IMR-90 (cell line): ENCODE measurements at regions not wholly inside any gene's neighbourhood (a gene's known extent, or its start where the extent isn't known, plus 50 kb on each side); places are given as distances from the start of the nearest gene placed in this dataset.
"Not testable (repeated sequence)": the region's sequence is repeated elsewhere in the genome, so short reads cannot be mapped to it uniquely, and the experiment has no call there.

Experiments used
- ATAC-seq: fragments of 200-7000 bp; cut with Tn5 transposase; 2 replicates; pipeline ENCODE4 v1.9.1; 2020; ENCODE audit warnings: low read depth, mild to moderate bottlenecking, moderate library complexity
- BruUV-seq: library from RNA; stranded (reverse); fragments of 400-500 nt; replicated peaks from 2 replicates; lab custom pipeline; 2021; lab: Mats Ljungman, UMichigan
- CTCF ChIA-PET: fragments of 300-600 bp; formaldehyde crosslinking; extraction: SDS; loops from one replicate; lab custom pipeline; 2021; ENCODE audit warnings: antibody characterized with exemption; lab: Yijun Ruan, JAX
- POLR2A ChIA-PET: fragments of 300-600 bp; sonication (Branson Sonifier 250); formaldehyde crosslinking; loops from one replicate; lab custom pipeline; 2022; ENCODE audit warnings: antibody characterized with exemption; ENCODE audit not compliant: unreplicated experiment; lab: Charles Lee
- DNase-seq: peaks from one replicate; pipeline ENCODE4 v3.0.0; 2013
- H2AFZ ChIP-seq: replicated peaks from 2 replicates; pipeline ENCODE3; 2013; ENCODE audit warnings: low read length, mild to moderate bottlenecking; ENCODE audit not compliant: poor library complexity
- H2AK5ac ChIP-seq: 2 replicates; pipeline ENCODE4 v1.6.1; 2013; ENCODE audit warnings: low read depth, low read length, inconsistent platforms
- H2AK9ac ChIP-seq: replicated peaks from 2 replicates; pipeline ENCODE3; 2013; ENCODE audit warnings: mild to moderate bottlenecking, low read depth, low read length, moderate library complexity; ENCODE audit not compliant: poor library complexity
- H2BK120ac ChIP-seq: 2 replicates; pipeline ENCODE4 v1.6.1; 2013; ENCODE audit warnings: low read depth, low read length, inconsistent platforms
- H2BK15ac ChIP-seq: 3 replicates; pipeline ENCODE4 v1.6.1; 2013; ENCODE audit warnings: low read depth, low read length, inconsistent platforms
- H2BK20ac ChIP-seq: 2 replicates; pipeline ENCODE4 v1.6.1; 2013; ENCODE audit warnings: low read depth, mild to moderate bottlenecking, inconsistent platforms, low read length, moderate library complexity
- H2BK5ac ChIP-seq: 2 replicates; pipeline ENCODE4 v1.6.1; 2013; ENCODE audit warnings: mild to moderate bottlenecking, low read depth, low read length, inconsistent platforms; ENCODE audit not compliant: poor library complexity, severe bottlenecking
- H3K14ac ChIP-seq: replicated peaks from 2 replicates; pipeline ENCODE4 v1.6.1; 2013; ENCODE audit warnings: low read depth, low read length, inconsistent platforms
- H3K18ac ChIP-seq: 2 replicates; pipeline ENCODE4 v1.6.1; 2013; ENCODE audit warnings: low read depth, low read length, control low read depth
- H3K23ac ChIP-seq: 2 replicates; pipeline ENCODE4 v1.6.1; 2013; ENCODE audit warnings: low read depth, low read length, inconsistent platforms
- H3K27ac ChIP-seq: 2 replicates; pipeline ENCODE4 v1.5.1; 2013; ENCODE audit warnings: mild to moderate bottlenecking, control low read depth, low read length; ENCODE audit not compliant: insufficient read depth
- H3K27me3 ChIP-seq: 2 replicates; pipeline ENCODE4 v1.6.1; 2013; ENCODE audit warnings: low read length; ENCODE audit not compliant: control insufficient read depth, insufficient read depth
- H3K36me3 ChIP-seq: 2 replicates; pipeline ENCODE4 v1.6.1; 2013; ENCODE audit warnings: low read length, mixed read lengths; ENCODE audit not compliant: control insufficient read depth, insufficient read depth
- H3K4ac ChIP-seq: 2 replicates; pipeline ENCODE4 v1.6.1; 2013; ENCODE audit warnings: low read depth, low read length, inconsistent platforms
- H3K4me1 ChIP-seq: 2 replicates; pipeline ENCODE4 v1.6.1; 2013; ENCODE audit warnings: low read length, mixed read lengths; ENCODE audit not compliant: control insufficient read depth, insufficient read depth
- H3K4me2 ChIP-seq: 2 replicates; pipeline ENCODE4 v1.6.1; 2013; ENCODE audit warnings: low read depth, mild to moderate bottlenecking, control low read depth, low read length, moderate library complexity
- H3K4me3 ChIP-seq: 2 replicates; pipeline ENCODE4 v1.5.1; 2013; ENCODE audit warnings: low read depth, mild to moderate bottlenecking, control low read depth, low read length, moderate library complexity; ENCODE audit not compliant: insufficient read depth
- H3K56ac ChIP-seq: 2 replicates; pipeline ENCODE4 v1.6.1; 2013; ENCODE audit warnings: low read length, inconsistent platforms; ENCODE audit not compliant: insufficient read depth; ENCODE audit errors: extremely low read depth
- H3K79me1 ChIP-seq, 2 experiments: 2 replicates each; pipeline ENCODE4 v1.6.1; 2013; ENCODE audit warnings: low read length in 2 of 2, inconsistent platforms in 1 of 2, low read depth in 1 of 2
- H3K9ac ChIP-seq: 2 replicates; pipeline ENCODE4 v1.6.1; 2013; ENCODE audit warnings: low read depth, low read length, control low read depth
- H3K9me1 ChIP-seq: 2 replicates; pipeline ENCODE4 v1.6.1; 2013; ENCODE audit warnings: low read length, inconsistent platforms; ENCODE audit not compliant: insufficient read depth
- H3K9me3 ChIP-seq: 2 replicates; pipeline ENCODE4 v1.6.1; 2013; ENCODE audit warnings: low read length; ENCODE audit not compliant: control insufficient read depth, insufficient read depth
- H4K20me1 ChIP-seq: 2 replicates; pipeline ENCODE4 v1.6.1; 2013; ENCODE audit warnings: low read length, inconsistent platforms; ENCODE audit not compliant: insufficient read depth
- H4K5ac ChIP-seq: 2 replicates; pipeline ENCODE4 v1.6.1; 2013; ENCODE audit warnings: mild to moderate bottlenecking, low read depth, low read length, control low read depth
- H4K8ac ChIP-seq, 2 experiments: 2 replicates each; pipeline ENCODE4 v1.6.1; 2013; ENCODE audit warnings: low read depth in 2 of 2, low read length in 2 of 2, control low read depth in 1 of 2, inconsistent platforms in 1 of 2
- H4K91ac ChIP-seq: 2 replicates; pipeline ENCODE4 v1.6.1; 2013; ENCODE audit warnings: low read depth, low read length, inconsistent platforms; ENCODE audit not compliant: insufficient read depth
- CHD1 ChIP-seq: IDR thresholded peaks from 2 replicates; pipeline ENCODE4 v1.6.1; 2012; ENCODE audit warnings: low read depth, low read length, improper control_type of control experiment
- CTCF ChIP-seq: conservative IDR thresholded peaks from 2 replicates; pipeline ENCODE4 v1.5.1; 2012; ENCODE audit warnings: mild to moderate bottlenecking, low read depth, low read length, improper control_type of control experiment
- WGBS, 2 experiments: methylation state at CpG; one replicate each; pipeline versions ENCODE4 v1.1.5 to v1.1.7; 2013; ENCODE audit warnings: missing lambda C conversion rate in 2 of 2; ENCODE audit not compliant: insufficient read length in 1 of 2; ENCODE audit errors: extremely low coverage in 2 of 2; 5-methylcytosine and 5-hydroxymethylcytosine counted together
- dilution Hi-C: fragments of 300-500 bp; cut with HindIII; formaldehyde crosslinking; loops from one replicate; pipeline ENCODE4 v1.14.3; 2018; ENCODE audit warnings: low sequenced_read_pairs; ENCODE audit not compliant: unreplicated experiment
- in situ Hi-C: fragments of 300-500 bp; cut with MboI; formaldehyde crosslinking; loops from 3 replicates; pipeline ENCODE4 v1.14.3; 2019; ENCODE audit warnings: low sequenced_read_pairs, inconsistent platforms, mixed read lengths
- intact Hi-C: fragments of 100-400 bp; cut with micrococcal nuclease; formaldehyde crosslinking; loops from 2 replicates; pipeline ENCODE4 v1.10.0; 2022

GRCh38 chr9:136602193-136602885, 56.5 kb upstream of the NOTCH1 start:
- H3K27ac ChIP-seq, result no peak overlapping the region
- H2BK20ac ChIP-seq, result no peak overlapping the region
- H3K4ac ChIP-seq, result no peak overlapping the region
- dilution Hi-C loops (no loop called here), in situ Hi-C loops (no loop called here), intact Hi-C loops (no loop called here)
- no peak overlapping the region for H3K18ac ChIP-seq
- no peak overlapping the region for H2AFZ ChIP-seq
- no TSS peak for BruUV-seq
- H4K8ac ChIP-seq, result no peak overlapping the region
- ChIA-PET CTCF (no interaction called here), POLR2A (no interaction called here)
- H2BK5ac ChIP-seq, result no peak overlapping the region
- no peak overlapping the region for H2AK9ac ChIP-seq
- no peak overlapping the region for H2AK5ac ChIP-seq
- no peak overlapping the region for H3K4me3 ChIP-seq
- H3K9ac ChIP-seq, result no peak overlapping the region
- H2BK15ac ChIP-seq, result no peak overlapping the region
- no peak overlapping the region for H4K91ac ChIP-seq
- H4K5ac ChIP-seq, result no peak overlapping the region
- H3K56ac ChIP-seq, result no peak overlapping the region
- DNase-seq, result no peak
- no peaks in the 10 kb centered on the region for H3K4me1 ChIP-seq
- ATAC-seq, result no peak
- no peak overlapping the region for H2BK120ac ChIP-seq
- H3K4me2 ChIP-seq, result no peak overlapping the region
- no peak overlapping the region for H3K23ac ChIP-seq
- H3K9me1 ChIP-seq, result no peaks in the 10 kb centered on the region
- H3K36me3 ChIP-seq, result no peaks in the 10 kb centered on the region
- no peaks in the 10 kb centered on the region for H4K20me1 ChIP-seq
- no peaks in the 10 kb centered on the region for H3K9me3 ChIP-seq
- H3K27me3 ChIP-seq, result peaks cover 6% of the 10 kb centered on the region; the same call in 1 of the 2 replicates
- no peak overlapping the region for H3K14ac ChIP-seq
- WGBS, 2 experiments, result 67% methylated on average over 7 of the region's 28 CpGs; no CpG with 5 or more reads in 1 of the 2 experiments
- no peak for TF ChIP-seq CTCF
- no peak for TF ChIP-seq CHD1
- no peaks in the 10 kb centered on the region for H3K79me1 ChIP-seq

GRCh38 chr9:136601250-136601973, 55.6 kb upstream of the NOTCH1 start:
- H3K4ac ChIP-seq, H2BK15ac ChIP-seq, H2BK5ac ChIP-seq, H4K8ac ChIP-seq, H3K36me3 ChIP-seq, DNase-seq, H3K9me1 ChIP-seq, dilution Hi-C loops, H3K4me2 ChIP-seq, H3K27me3 ChIP-seq, H3K27ac ChIP-seq, H3K79me1 ChIP-seq, H3K14ac ChIP-seq, H4K91ac ChIP-seq, H3K18ac ChIP-seq, H2AK5ac ChIP-seq, H3K9ac ChIP-seq, H3K56ac ChIP-seq, H4K20me1 ChIP-seq, BruUV-seq, in situ Hi-C loops, H2AK9ac ChIP-seq, H3K23ac ChIP-seq, CTCF ChIA-PET, intact Hi-C loops, H4K5ac ChIP-seq, ATAC-seq, POLR2A ChIA-PET, H3K4me1 ChIP-seq, H2BK20ac ChIP-seq, H3K4me3 ChIP-seq, H3K9me3 ChIP-seq: not testable (repeated sequence)
- WGBS, 2 experiments, result 86% methylated on average over 14 of the region's 31 CpGs; no CpG with 5 or more reads in 1 of the 2 experiments
- 0 out of 2 replicates have a peak overlapping the region, but pooled peaks have one; percentile 15 for H2BK120ac ChIP-seq
- peak overlapping the region; percentile 49 for H2AFZ ChIP-seq
